Fibroblast of mammary gland (primary cell): ENCODE measurements at regions not wholly inside any gene's neighbourhood (a gene's known extent, or its start where the extent isn't known, plus 50 kb on each side); places are given as distances from the start of the nearest gene placed in this dataset.

Experiments used
- DNase-seq: peaks from one replicate; pipeline ENCODE4 v3.0.0-alpha.2; 2010; ENCODE audit warnings: low read depth
- H3K4me3 ChIP-seq: 2 replicates; pipeline ENCODE4 v1.5.1; 2011; ENCODE audit warnings: low read depth, mild to moderate bottlenecking, low read length, moderate library complexity; ENCODE audit not compliant: control insufficient read depth
- CTCF ChIP-seq: conservative IDR thresholded peaks from 2 replicates; pipeline ENCODE4 v1.5.1; 2011; ENCODE audit warnings: low read depth, low read length, inconsistent platforms; ENCODE audit not compliant: control insufficient read depth, insufficient read depth

DNA sequence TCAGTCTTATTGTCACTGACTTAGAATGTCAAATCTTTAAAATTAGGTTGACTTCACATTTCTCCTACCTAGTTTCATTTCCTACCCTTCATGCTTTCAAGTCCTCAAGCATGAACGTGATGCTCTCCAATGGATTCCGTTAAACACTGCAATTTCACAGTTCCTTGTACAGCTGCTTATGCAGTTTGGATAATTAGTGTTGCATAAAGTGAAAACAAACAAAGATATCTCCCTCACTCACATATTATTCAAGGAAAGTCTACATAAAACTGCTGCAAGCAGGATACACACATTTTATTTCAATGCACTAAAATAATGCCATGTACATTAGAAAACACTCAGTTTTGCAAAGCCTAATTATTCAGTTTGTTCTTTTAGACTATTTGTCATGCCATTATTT, 214.0 kb downstream of the CRPPA start:
- no peak overlapping the region for H3K4me3 ChIP-seq
- TF ChIP-seq CTCF = no peak
- no peak for DNase-seq

DNA sequence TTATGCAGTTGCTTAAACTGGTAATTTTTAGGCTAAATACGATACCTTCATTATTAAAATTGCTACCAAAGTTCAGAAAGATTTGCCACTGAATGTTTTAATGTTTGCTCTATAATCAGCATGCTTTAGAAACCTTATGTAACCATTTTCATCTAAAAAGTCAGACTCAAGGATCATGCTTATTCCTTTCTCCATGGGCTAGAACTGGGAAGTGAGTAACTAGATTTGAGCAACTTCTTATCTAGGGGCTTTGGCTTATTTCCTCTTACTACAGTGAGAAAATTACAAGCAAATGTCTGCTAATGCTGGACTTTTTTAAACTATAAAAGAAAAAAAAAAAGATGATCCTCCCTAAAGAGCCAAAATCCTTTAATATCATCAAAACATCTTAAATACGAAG, 215.9 kb downstream of the CRPPA start:
- DNase-seq = no peak
- no peak for TF ChIP-seq CTCF
- no peak overlapping the region for H3K4me3 ChIP-seq

DNA sequence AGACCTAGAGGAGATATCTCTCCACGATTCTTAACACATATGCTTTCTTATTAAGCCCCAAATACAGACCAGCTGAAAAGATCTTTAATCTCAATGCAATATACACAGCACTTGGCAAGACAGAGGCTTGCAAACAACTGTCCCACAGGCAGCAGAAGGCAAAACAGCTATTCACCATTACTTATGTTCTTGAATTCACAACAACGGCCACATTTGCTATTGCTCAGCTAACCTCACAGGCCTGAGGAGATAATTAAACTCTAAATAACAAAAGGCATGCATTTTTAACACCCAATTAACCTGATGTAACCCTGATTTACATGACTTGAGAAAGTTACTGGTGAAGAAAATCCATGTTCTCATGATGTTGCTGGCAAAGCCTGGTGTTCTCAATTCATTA, 216.4 kb downstream of the CRPPA start:
- no peak for DNase-seq
- H3K4me3 ChIP-seq = no peak overlapping the region
- no peak for TF ChIP-seq CTCF

DNA sequence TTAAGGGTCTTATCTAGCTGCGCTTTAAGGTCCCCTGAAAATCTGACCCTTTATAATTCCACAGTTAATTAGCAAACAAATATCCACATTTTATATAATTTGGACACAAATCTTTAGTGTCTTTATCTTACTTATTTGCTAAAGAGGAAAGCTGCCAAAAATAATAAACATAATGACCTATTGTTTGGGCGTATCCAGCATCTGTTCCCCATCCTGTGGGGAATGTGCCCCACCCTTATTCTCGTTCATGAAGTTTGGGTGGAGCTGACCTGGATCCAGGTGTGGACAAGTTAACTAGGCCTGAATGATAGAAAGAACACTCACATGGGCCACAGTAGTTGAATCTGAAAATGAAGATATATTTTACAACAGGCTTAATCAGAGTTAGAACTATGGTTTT, 218.3 kb downstream of the CRPPA start:
- DNase-seq = no peak
- no peak for TF ChIP-seq CTCF
- no peak overlapping the region for H3K4me3 ChIP-seq

- TF ChIP-seq CTCF = no peak
- H3K4me3 ChIP-seq = no peak overlapping the region
- DNase-seq = no peak
These were observed 219.0 kb downstream of the CRPPA start for GRCh38 chr7:16202303-16202702.

DNA sequence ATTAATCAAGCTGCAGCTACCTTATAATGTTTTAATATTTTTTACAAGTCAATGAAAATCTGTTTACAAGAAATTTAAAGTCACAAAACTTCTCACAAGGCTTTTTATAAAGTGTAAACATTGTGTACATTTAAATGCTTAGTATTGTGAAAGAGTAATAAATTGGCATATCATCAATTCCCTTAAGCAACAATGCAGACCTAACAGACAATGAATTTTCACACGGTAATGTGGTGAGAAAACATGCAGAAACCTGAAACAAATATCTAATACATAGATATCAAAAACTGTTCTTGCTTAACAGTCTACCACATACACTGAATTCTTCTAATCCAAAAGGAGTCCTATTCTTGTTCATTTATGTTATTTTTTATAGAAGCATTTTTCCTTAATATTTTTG, 220.7 kb downstream of the CRPPA start:
- no peak overlapping the region for H3K4me3 ChIP-seq
- DNase-seq = no peak
- no peak for TF ChIP-seq CTCF

DNA sequence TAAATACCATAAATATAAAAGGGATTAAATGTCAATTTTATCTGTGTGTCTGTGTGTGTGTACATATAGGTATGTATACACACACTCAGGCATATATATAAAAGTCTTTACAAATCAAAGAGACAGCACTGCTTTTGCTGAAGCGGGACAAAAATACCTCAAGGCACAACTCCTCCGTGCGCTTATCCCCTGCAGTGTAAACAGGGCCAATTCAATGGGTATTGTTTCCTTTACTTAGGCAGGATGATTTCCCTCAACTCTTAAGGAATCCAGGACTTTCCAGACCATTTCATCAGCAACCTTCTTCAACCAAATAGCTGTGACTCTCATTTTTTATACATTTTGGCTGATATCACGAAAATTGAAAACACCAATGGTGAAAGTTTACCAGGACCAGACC, 227.7 kb downstream of the CRPPA start:
- H3K4me3 ChIP-seq = no peak overlapping the region
- no peak for TF ChIP-seq CTCF
- no peak for DNase-seq
